H9 (cell line): ENCODE measurements at regions not wholly inside any gene's neighbourhood (a gene's known extent, or its start where the extent isn't known, plus 50 kb on each side); places are given as distances from the start of the nearest gene placed in this dataset.

Source experiments
- DNase-seq: peaks from one replicate; pipeline ENCODE4 v3.0.0-alpha.2; 2017
- H2AFZ ChIP-seq: one replicate; pipeline ENCODE4 v1.6.1; 2013; ENCODE audit warnings: mild to moderate bottlenecking, low read length, control low read depth, moderate library complexity
- H2AK5ac ChIP-seq: 2 replicates; pipeline ENCODE4 v1.6.1; 2013; ENCODE audit warnings: low read length, control low read depth, mixed read lengths; ENCODE audit not compliant: insufficient read length
- H2BK120ac ChIP-seq: one replicate; pipeline ENCODE4 v1.6.1; 2013; ENCODE audit warnings: low read depth, mild to moderate bottlenecking, low read length, control low read depth, inconsistent platforms; ENCODE audit not compliant: poor library complexity, severe bottlenecking
- H2BK12ac ChIP-seq: 2 replicates; pipeline ENCODE4 v1.6.1; 2013; ENCODE audit warnings: low read length, control low read depth, mixed read lengths, low read depth; ENCODE audit not compliant: insufficient read length
- H2BK15ac ChIP-seq: 2 replicates; pipeline ENCODE4 v1.6.1; 2013; ENCODE audit warnings: low read depth, low read length, control low read depth
- H2BK20ac ChIP-seq: one replicate; pipeline ENCODE4 v1.6.1; 2013; ENCODE audit warnings: low read depth, mild to moderate bottlenecking, low read length, control low read depth, inconsistent platforms; ENCODE audit not compliant: poor library complexity, severe bottlenecking
- H2BK5ac ChIP-seq: 2 replicates; pipeline ENCODE4 v1.6.1; 2013; ENCODE audit warnings: low read length, control low read depth, mixed read lengths; ENCODE audit not compliant: insufficient read length
- H3K14ac ChIP-seq: 2 replicates; pipeline ENCODE4 v1.6.1; 2013; ENCODE audit warnings: low read length, control low read depth; ENCODE audit not compliant: insufficient read depth
- H3K18ac ChIP-seq: 2 replicates; pipeline ENCODE4 v1.6.1; 2013; ENCODE audit warnings: low read depth, mild to moderate bottlenecking, mixed read lengths, low read length, control low read depth; ENCODE audit not compliant: insufficient read length
- H3K23ac ChIP-seq: 2 replicates; pipeline ENCODE4 v1.6.1; 2013; ENCODE audit warnings: low read length, control low read depth, mixed read lengths, low read depth; ENCODE audit not compliant: insufficient read length
- H3K23me2 ChIP-seq: 2 replicates; pipeline ENCODE4 v1.6.1; 2013; ENCODE audit warnings: low read depth, mild to moderate bottlenecking, mixed read lengths, low read length, control low read depth; ENCODE audit not compliant: insufficient read length, poor library complexity, severe bottlenecking
- H3K27ac ChIP-seq: 2 replicates; pipeline ENCODE4 v1.5.1; 2013; ENCODE audit warnings: low read length, control low read depth, mixed read lengths, low read depth; ENCODE audit not compliant: insufficient read length
- H3K27me3 ChIP-seq: 2 replicates; pipeline ENCODE4 v1.6.1; 2013; ENCODE audit warnings: low read length, control low read depth, inconsistent platforms; ENCODE audit not compliant: insufficient read depth
- H3K4ac ChIP-seq: 2 replicates; pipeline ENCODE4 v1.6.1; 2013; ENCODE audit warnings: low read depth, mild to moderate bottlenecking, control low read depth, inconsistent platforms, low read length, moderate library complexity
- H3K4me1 ChIP-seq: 2 replicates; pipeline ENCODE4 v1.6.1; 2013; ENCODE audit warnings: low read length, control low read depth, inconsistent platforms; ENCODE audit not compliant: insufficient read depth
- H3K4me2 ChIP-seq: 2 replicates; pipeline ENCODE4 v1.6.1; 2013; ENCODE audit warnings: low read length, control low read depth, mixed read lengths; ENCODE audit not compliant: insufficient read length, insufficient read depth
- H3K56ac ChIP-seq: 2 replicates; pipeline ENCODE4 v1.6.1; 2013; ENCODE audit warnings: low read depth, mild to moderate bottlenecking, mixed read lengths, low read length, control low read depth; ENCODE audit not compliant: insufficient read length
- H3K79me1 ChIP-seq: 2 replicates; pipeline ENCODE4 v1.6.1; 2013; ENCODE audit warnings: low read depth, mild to moderate bottlenecking, moderate library complexity, low read length, control low read depth, inconsistent platforms; ENCODE audit not compliant: insufficient read depth, poor library complexity, severe bottlenecking
- H3K79me2 ChIP-seq: 2 replicates; pipeline ENCODE4 v1.6.1; 2013; ENCODE audit warnings: low read length, control low read depth, inconsistent platforms; ENCODE audit not compliant: insufficient read depth
- H3K9ac ChIP-seq: 2 replicates; pipeline ENCODE4 v1.6.1; 2013; ENCODE audit warnings: low read length, control low read depth, mixed read lengths; ENCODE audit not compliant: insufficient read length; ENCODE audit errors: extremely low read depth
- H3K9me3 ChIP-seq: one replicate; pipeline ENCODE4 v1.6.1; 2013; ENCODE audit warnings: low read depth, low read length, inconsistent platforms; ENCODE audit not compliant: control insufficient read depth
- H3T11ph ChIP-seq: one replicate; pipeline ENCODE4 v1.6.1; 2013; ENCODE audit warnings: mild to moderate bottlenecking, low read length, control low read depth, inconsistent platforms
- H4K20me1 ChIP-seq: one replicate; pipeline ENCODE4 v1.6.1; 2013; ENCODE audit not compliant: control insufficient read depth, insufficient read length, insufficient read depth
- H4K5ac ChIP-seq: 2 replicates; pipeline ENCODE4 v1.6.1; 2013; ENCODE audit warnings: low read depth, mild to moderate bottlenecking, mixed read lengths, low read length, control low read depth; ENCODE audit not compliant: insufficient read length
- H4K8ac ChIP-seq: replicated peaks from 2 replicates; pipeline ENCODE4 v1.6.1; 2013; ENCODE audit warnings: low read length, control low read depth, mixed read lengths, low read depth; ENCODE audit not compliant: insufficient read length
- H4K91ac ChIP-seq: 2 replicates; pipeline ENCODE4 v1.6.1; 2013; ENCODE audit warnings: low read depth, mild to moderate bottlenecking, moderate library complexity, mixed read lengths, low read length, control low read depth; ENCODE audit not compliant: insufficient read length
- H3K27ac Mint-ChIP-seq, 3 experiments: 2 replicates in 2 of 3; 3 replicates in 1 of 3; pipeline ENCODE4 v1.8.0; 2020 to 2021; ENCODE audit warnings: mixed read lengths in 3 of 3, mild to moderate bottlenecking in 1 of 3, moderate library complexity in 1 of 3
- H3K27me3 Mint-ChIP-seq: 2 replicates; pipeline ENCODE4 v1.8.0; 2021; ENCODE audit warnings: low read depth, mild to moderate bottlenecking, moderate library complexity, mixed read lengths
- H3K36me3 Mint-ChIP-seq, 3 experiments: 2 replicates in 2 of 3; 3 replicates in 1 of 3; pipeline ENCODE4 v1.8.0; 2020 to 2021; ENCODE audit warnings: low read depth in 3 of 3, mixed read lengths in 3 of 3; ENCODE audit not compliant: insufficient read depth in 1 of 3
- H3K4me1 Mint-ChIP-seq, 2 experiments: 2 replicates each; pipeline ENCODE4 v1.8.0; 2020; ENCODE audit warnings: mixed read lengths in 2 of 2
- H3K4me3 Mint-ChIP-seq, 2 experiments: 2 replicates in 1 of 2; 3 replicates in 1 of 2; pipeline ENCODE4 v1.8.0; 2020 to 2021; ENCODE audit warnings: mild to moderate bottlenecking in 2 of 2, mixed read lengths in 2 of 2, moderate library complexity in 1 of 2
- H3K9me3 Mint-ChIP-seq, 2 experiments: 2 replicates in 1 of 2; 3 replicates in 1 of 2; pipeline ENCODE4 v1.8.0; 2020; ENCODE audit warnings: mild to moderate bottlenecking in 2 of 2, mixed read lengths in 2 of 2, moderate library complexity in 1 of 2
- CTCF ChIP-seq: fragments of 200-600 bp; sonication (generic); conservative IDR thresholded peaks from 3 replicates; pipeline ENCODE4 v1.8.0; 2021; ENCODE audit warnings: antibody characterized with exemption, mild to moderate bottlenecking
- WGBS: extraction: QIAGEN DNeasy Blood & Tissue Kit; methylation state at CpG from one replicate; pipeline ENCODE4 v1.1.7; 2013; ENCODE audit warnings: missing lambda C conversion rate, low lambda C conversion rate, mixed read lengths; ENCODE audit not compliant: insufficient read length; ENCODE audit errors: extremely low coverage; 5-methylcytosine and 5-hydroxymethylcytosine counted together

GRCh38 chr5:90171466-90171865 is 238.1 kb downstream of the CETN3 start:
- Mint-ChIP-seq H3K4me3 (no peak overlapping the region), H3K27ac (no peak overlapping the region), H3K9me3 (peaks cover 2 to 6% of the 10 kb centered on the region in 2 experiments; a peak in 4 of 5 replicates), H3K27me3 (no peaks in the 10 kb centered on the region), H3K4me1 (no peaks in the 10 kb centered on the region), H3K36me3 (peaks cover 0 to 11% (median 7%) of the 10 kb centered on the region in 3 experiments; a peak in 4 of 7 replicates)
- no peak overlapping the region for H2BK12ac ChIP-seq
- H2AFZ ChIP-seq, result no peak overlapping the region
- no peaks in the 10 kb centered on the region for H3K23me2 ChIP-seq
- WGBS, result no CpG with 5 or more reads among the region's 1 CpG
- H3K4me1 ChIP-seq, result no peaks in the 10 kb centered on the region
- H4K8ac ChIP-seq, result no peak overlapping the region
- no peak overlapping the region for H2BK120ac ChIP-seq
- no peaks in the 10 kb centered on the region for H4K20me1 ChIP-seq
- TF ChIP-seq CTCF, result no peak
- no peak overlapping the region for H3K4ac ChIP-seq
- H3K9me3 ChIP-seq, result no peaks in the 10 kb centered on the region
- no peak overlapping the region for H3K18ac ChIP-seq
- no peak overlapping the region for H3K23ac ChIP-seq
- H3K27ac ChIP-seq, result no peak overlapping the region
- H2BK15ac ChIP-seq, result no peak overlapping the region
- H2BK5ac ChIP-seq, result no peak overlapping the region
- no peaks in the 10 kb centered on the region for H3K79me2 ChIP-seq
- H4K5ac ChIP-seq, result no peak overlapping the region
- no peak overlapping the region for H3K9ac ChIP-seq
- no peak overlapping the region for H3K14ac ChIP-seq
- H2BK20ac ChIP-seq, result no peak overlapping the region
- H3K79me1 ChIP-seq, result no peaks in the 10 kb centered on the region
- no peak overlapping the region for H3K4me2 ChIP-seq
- no peaks in the 10 kb centered on the region for H3K27me3 ChIP-seq
- no peak overlapping the region for H2AK5ac ChIP-seq
- H4K91ac ChIP-seq, result no peak overlapping the region
- H3K56ac ChIP-seq, result no peak overlapping the region
- no peak for DNase-seq
- no peak overlapping the region for H3T11ph ChIP-seq
